A673 (cell line): ENCODE measurements at regions not wholly inside any gene's neighbourhood (a gene's known extent, or its start where the extent isn't known, plus 50 kb on each side); places are given as distances from the start of the nearest gene placed in this dataset.

Experiments
- BruUV-seq: library from RNA; stranded (reverse); fragments of 400-500 nt; replicated peaks from 2 replicates; lab custom pipeline; 2021; lab: Mats Ljungman, UMichigan
- CTCF ChIA-PET: fragments of 300-600 bp; sonication (Branson Sonifier 250); formaldehyde crosslinking; loops from one replicate; lab custom pipeline; 2022; ENCODE audit warnings: antibody characterized with exemption; lab: Charles Lee
- POLR2A ChIA-PET: fragments of 300-600 bp; sonication (Branson Sonifier 250); formaldehyde crosslinking; loops from one replicate; lab custom pipeline; 2022; ENCODE audit warnings: antibody characterized with exemption; ENCODE audit not compliant: low non-redundant PET; lab: Charles Lee
- DNase-seq: peaks from one replicate; pipeline ENCODE4 v3.0.0-alpha.2; 2015; ENCODE audit warnings: low spot score
- H3K27ac ChIP-seq: fragments of 200-600 bp; sonication (generic); 2 replicates; pipeline ENCODE4 v1.5.1; 2016; ENCODE audit warnings: mixed run types, low read depth, mild to moderate bottlenecking, mixed read lengths, antibody characterized with exemption, low read length; ENCODE audit not compliant: poor library complexity, severe bottlenecking
- H3K27me3 ChIP-seq: fragments of 200-600 bp; sonication (generic); replicated peaks from 2 replicates; pipeline ENCODE4 v1.6.1; 2017; ENCODE audit warnings: mixed run types, low read depth, mild to moderate bottlenecking, mixed read lengths, antibody characterized with exemption, low read length; ENCODE audit not compliant: insufficient read depth, poor library complexity
- H3K36me3 ChIP-seq: fragments of 200-600 bp; sonication (generic); 2 replicates; pipeline ENCODE4 v1.6.1; 2016; ENCODE audit warnings: mixed run types, mild to moderate bottlenecking, mixed read lengths, antibody characterized with exemption, low read length; ENCODE audit not compliant: insufficient read depth, poor library complexity, severe bottlenecking
- H3K4me1 ChIP-seq: fragments of 200-600 bp; sonication (generic); 2 replicates; pipeline ENCODE4 v1.6.1; 2017; ENCODE audit warnings: mixed run types, mild to moderate bottlenecking, mixed read lengths, antibody characterized with exemption, low read length; ENCODE audit not compliant: insufficient read depth, poor library complexity, severe bottlenecking
- H3K4me3 ChIP-seq: fragments of 200-600 bp; sonication (generic); 2 replicates; pipeline ENCODE4 v1.5.1; 2016; ENCODE audit warnings: low read depth, mixed run types, mild to moderate bottlenecking, mixed read lengths, low read length; ENCODE audit not compliant: poor library complexity, severe bottlenecking
- H3K9me3 ChIP-seq: fragments of 200-600 bp; sonication (generic); 2 replicates; pipeline ENCODE4 v1.6.1; 2016; ENCODE audit warnings: mixed run types, low read depth, mild to moderate bottlenecking, mixed read lengths, antibody characterized with exemption, low read length; ENCODE audit not compliant: poor library complexity, severe bottlenecking
- CTCF ChIP-seq: fragments of 300-800, 200-600 bp; sonication (generic); conservative IDR thresholded peaks from 2 replicates; pipeline ENCODE4 v1.5.1; 2017; ENCODE audit warnings: low read depth, mild to moderate bottlenecking, antibody characterized with exemption, low read length, moderate library complexity, mixed read lengths
- EZH2 ChIP-seq: fragments of 200-600 bp; sonication (generic); IDR thresholded peaks from 2 replicates; pipeline ENCODE4 v1.6.1; 2017; ENCODE audit warnings: borderline replicate concordance, low read depth, mild to moderate bottlenecking, mixed read lengths, antibody characterized with exemption, low read length; ENCODE audit not compliant: poor library complexity, severe bottlenecking
- intact Hi-C: fragments of 100-400 bp; cut with micrococcal nuclease; formaldehyde crosslinking; loops from one replicate; pipeline ENCODE4 v1.10.0; 2022; ENCODE audit not compliant: unreplicated experiment

- CTCF ChIA-PET: no interaction called here
These were observed 86.1 kb upstream of the EZR start for GRCh38 chr6:158905277-158905676.

GRCh38 chr6:158903801-158904200, 84.6 kb upstream of the EZR start:
- DNase-seq: no peak
- BruUV-seq: no TSS peak
- no peak for TF ChIP-seq CTCF
- H3K4me1 ChIP-seq: no peaks in the 10 kb centered on the region
- no peaks in the 10 kb centered on the region for H3K27me3 ChIP-seq
- no peaks in the 10 kb centered on the region for H3K36me3 ChIP-seq
- no peak overlapping the region for H3K4me3 ChIP-seq
- ChIA-PET POLR2A (interaction anchor here (0.5 kb wide), 1 partner anchor 469 kb away, joined by 4 read pairs; no protein-coding TSS in a partner anchor), CTCF (no interaction called here)
- H3K9me3 ChIP-seq: peaks cover 31% of the 10 kb centered on the region
- intact Hi-C loops: no loop called here
- H3K27ac ChIP-seq: no peak overlapping the region

More at GRCh38 chr6:158905277-158905676, 86.1 kb upstream of the EZR start:
- Histone ChIP-seq H3K4me1 (no peaks in the 10 kb centered on the region), H3K9me3 (peaks cover 31% of the 10 kb centered on the region), H3K4me3 (no peak overlapping the region), H3K27me3 (no peaks in the 10 kb centered on the region), H3K27ac (no peak overlapping the region), H3K36me3 (no peaks in the 10 kb centered on the region)
- BruUV-seq: no TSS peak
- DNase-seq: no peak
- POLR2A ChIA-PET: no interaction called here
- intact Hi-C loops: no loop called here
- no peak for TF ChIP-seq CTCF
- TF ChIP-seq EZH2: no peak

GRCh38 chr6:158900663-158901312, 81.6 kb upstream of the EZR start:
- DNase-seq: no peak
- Histone ChIP-seq H3K27me3 (no peaks in the 10 kb centered on the region), H3K9me3 (peaks cover 26% of the 10 kb centered on the region), H3K36me3 (no peaks in the 10 kb centered on the region), H3K4me3 (no peak overlapping the region), H3K27ac (no peak overlapping the region), H3K4me1 (no peaks in the 10 kb centered on the region)
- TF ChIP-seq CTCF (no peak), EZH2 (no peak)
- no TSS peak for BruUV-seq
- ChIA-PET POLR2A (no interaction called here), CTCF (no interaction called here)
- intact Hi-C loops: no loop called here
